Esophagus squamous epithelium (tissue), 5 donors: ENCODE measurements at regions not wholly inside any gene's neighbourhood (a gene's known extent, or its start where the extent isn't known, plus 50 kb on each side); places are given as distances from the start of the nearest gene placed in this dataset.
A peak's percentile ranks its signal among the peaks of the same experiment; 100 is the strongest.

ENCODE experiments used
- DNase-seq: peaks from one replicate; lab custom pipeline; 2025; lab: John Stamatoyannopoulos, UW
- H3K27ac ChIP-seq, 4 donors: fragments of 200-600 bp; sonication (generic); one replicate each; pipeline ENCODE4 v1.5.1; 2016 to 2019; ENCODE audit warnings: mild to moderate bottlenecking in 1 of 4
- H3K27me3 ChIP-seq, 4 donors: fragments of 200-600 bp; sonication (generic); 1 replicate in 3 of 4; 2 replicates in 1 of 4; pipeline versions ENCODE4 v1.5.1 to v1.6.0; 2017 to 2021; ENCODE audit warnings: antibody characterized with exemption in 1 of 4
- H3K36me3 ChIP-seq, 3 donors: fragments of 200-600 bp; sonication (generic); one replicate each; pipeline ENCODE4 v1.5.1; 2016 to 2019
- H3K4me1 ChIP-seq, 3 donors: fragments of 200-600 bp; sonication (generic); one replicate each; pipeline ENCODE4 v1.5.1; 2017 to 2019
- H3K4me3 ChIP-seq, 4 donors: fragments of 200-600 bp; sonication (generic); 1 replicate in 3 of 4; 2 replicates in 1 of 4; pipeline ENCODE4 v1.5.1; 2016 to 2019; ENCODE audit warnings: mild to moderate bottlenecking in 2 of 4, moderate library complexity in 1 of 4
- H3K9me3 ChIP-seq, 3 donors: fragments of 200-600 bp; sonication (generic); one replicate each; pipeline ENCODE4 v1.5.1; 2016 to 2019
- CTCF ChIP-seq, 6 experiments: fragments of 450-650 bp in 4 of 6; fragments of 200-600 bp in 2 of 6; sonication (generic) in 2 of 6; IDR thresholded peaks; one replicate each; pipeline ENCODE4 v1.5.1; 2016 to 2019; ENCODE audit warnings: antibody characterized with exemption in 6 of 6, mild to moderate bottlenecking in 4 of 6, moderate library complexity in 4 of 6
- POLR2A ChIP-seq, 4 donors: fragments of 450-650 bp; IDR thresholded peaks; one replicate each; pipeline ENCODE4 v1.6.1; 2017; ENCODE audit warnings: antibody characterized with exemption in 4 of 4, mild to moderate bottlenecking in 4 of 4, moderate library complexity in 3 of 4
- WGBS, 2 donors: methylation state at CpG; one replicate each; pipeline ENCODE4 v1.1.5; 2018; 5-methylcytosine and 5-hydroxymethylcytosine counted together
- intact Hi-C: fragments of 100-400 bp; cut with DNase I; formaldehyde crosslinking; loops from one replicate; pipeline ENCODE4 v1.15.0; 2022
- donor health status: DM: yes; HTN: yes; CAD: no.

GRCh38 chr16:86200722-86201121 is 301.8 kb downstream of the IRF8 start:
- H3K27me3 ChIP-seq: peaks cover 0 to 70% (median 0%) of the 10 kb centered on the region in 4 donors
- H3K4me1 ChIP-seq: peaks cover 0 to 6% (median 0%) of the 10 kb centered on the region in 3 donors
- H3K9me3 ChIP-seq: no peaks in the 10 kb centered on the region
- DNase-seq: no peak
- peak overlapping the region; percentile 38 to 92 (median 82) for H3K27ac ChIP-seq
- H3K36me3 ChIP-seq: no peaks in the 10 kb centered on the region
- no peak for TF ChIP-seq POLR2A (IDR thresholded peaks at IDR 0.05)
- WGBS, 2 donors: 50 to 54% methylated on average over 4 of the region's 9 CpGs
- peak overlapping the region in 2 of 4 donors; percentile 29 to 53 for H3K4me3 ChIP-seq
- intact Hi-C loops: no loop called here

GRCh38 chr16:86201746-86202145 is 302.8 kb downstream of the IRF8 start:
- intact Hi-C loops: no loop called here
- TF ChIP-seq CTCF (IDR thresholded peaks at IDR 0.05) (no peak), POLR2A (IDR thresholded peaks at IDR 0.05) (no peak)
- 58 to 61% methylated on average over 7 to 10 of the region's 10 CpGs for WGBS, 2 donors
- DNase-seq: no peak
- no peaks in the 10 kb centered on the region for H3K36me3 ChIP-seq
- peak overlapping the region in 3 of 4 donors; percentile 82 to 92 (median 83) for H3K27ac ChIP-seq
- peaks cover 0 to 60% (median 0%) of the 10 kb centered on the region in 4 donors for H3K27me3 ChIP-seq
- H3K4me1 ChIP-seq: peaks cover 0 to 6% (median 0%) of the 10 kb centered on the region in 3 donors
- no peak overlapping the region for H3K4me3 ChIP-seq
- no peaks in the 10 kb centered on the region for H3K9me3 ChIP-seq

- 73 to 74% methylated on average over 3 to 6 of the region's 16 CpGs for WGBS, 2 donors
- TF ChIP-seq POLR2A (IDR thresholded peaks at IDR 0.05) (no peak), CTCF (IDR thresholded peaks at IDR 0.05) (no peak)
- Histone ChIP-seq H3K9me3 (no peaks in the 10 kb centered on the region), H3K4me3 (no peak overlapping the region), H3K27ac (peak overlapping the region in 3 of 4 donors; percentile 82 to 92 (median 83)), H3K27me3 (peaks cover 0 to 55% (median 0%) of the 10 kb centered on the region in 4 donors), H3K4me1 (peaks cover 0 to 6% (median 0%) of the 10 kb centered on the region in 3 donors), H3K36me3 (no peaks in the 10 kb centered on the region)
- intact Hi-C loops: no loop called here
- DNase-seq: no peak
These were observed 303.3 kb downstream of the IRF8 start for GRCh38 chr16:86202267-86202666.

- H3K27me3 ChIP-seq: peaks cover 0 to 50% (median 0%) of the 10 kb centered on the region in 4 donors
These were observed 303.9 kb downstream of the IRF8 start for GRCh38 chr16:86202760-86203426.

GRCh38 chr16:86203557-86204275 is 304.8 kb downstream of the IRF8 start:
- no peak for TF ChIP-seq CTCF (IDR thresholded peaks at IDR 0.05)
- no peak for TF ChIP-seq POLR2A (IDR thresholded peaks at IDR 0.05)
- no peak for DNase-seq
- no peak overlapping the region for H3K4me3 ChIP-seq
- H3K36me3 ChIP-seq: no peaks in the 10 kb centered on the region
- H3K4me1 ChIP-seq: peaks cover 0 to 6% (median 0%) of the 10 kb centered on the region in 3 donors
- H3K27ac ChIP-seq: no peak overlapping the region
- intact Hi-C loops: no loop called here
- 73 to 89% methylated on average over 14 to 18 of the region's 19 CpGs for WGBS, 2 donors
- H3K27me3 ChIP-seq: peaks cover 0 to 42% (median 0%) of the 10 kb centered on the region in 4 donors
- H3K9me3 ChIP-seq: no peaks in the 10 kb centered on the region

More at GRCh38 chr16:86202760-86203426, 303.9 kb downstream of the IRF8 start:
- intact Hi-C loops: no loop called here
- no peaks in the 10 kb centered on the region for H3K36me3 ChIP-seq
- no peak for DNase-seq
- TF ChIP-seq POLR2A (IDR thresholded peaks at IDR 0.05) (no peak), CTCF (IDR thresholded peaks at IDR 0.05) (no peak)
- 57 to 79% methylated on average over 6 to 7 of the region's 11 CpGs for WGBS, 2 donors
- H3K27ac ChIP-seq: peak overlapping the region in 1 of 4 donors; percentile 92
- peaks cover 0 to 6% (median 0%) of the 10 kb centered on the region in 3 donors for H3K4me1 ChIP-seq
- H3K4me3 ChIP-seq: no peak overlapping the region
- no peaks in the 10 kb centered on the region for H3K9me3 ChIP-seq
